ENCODE measurements at regions not wholly inside any gene's neighbourhood (a gene's known extent, or its start where the extent isn't known, plus 50 kb on each side); places are given as distances from the start of the nearest gene placed in this dataset.

DNA sequence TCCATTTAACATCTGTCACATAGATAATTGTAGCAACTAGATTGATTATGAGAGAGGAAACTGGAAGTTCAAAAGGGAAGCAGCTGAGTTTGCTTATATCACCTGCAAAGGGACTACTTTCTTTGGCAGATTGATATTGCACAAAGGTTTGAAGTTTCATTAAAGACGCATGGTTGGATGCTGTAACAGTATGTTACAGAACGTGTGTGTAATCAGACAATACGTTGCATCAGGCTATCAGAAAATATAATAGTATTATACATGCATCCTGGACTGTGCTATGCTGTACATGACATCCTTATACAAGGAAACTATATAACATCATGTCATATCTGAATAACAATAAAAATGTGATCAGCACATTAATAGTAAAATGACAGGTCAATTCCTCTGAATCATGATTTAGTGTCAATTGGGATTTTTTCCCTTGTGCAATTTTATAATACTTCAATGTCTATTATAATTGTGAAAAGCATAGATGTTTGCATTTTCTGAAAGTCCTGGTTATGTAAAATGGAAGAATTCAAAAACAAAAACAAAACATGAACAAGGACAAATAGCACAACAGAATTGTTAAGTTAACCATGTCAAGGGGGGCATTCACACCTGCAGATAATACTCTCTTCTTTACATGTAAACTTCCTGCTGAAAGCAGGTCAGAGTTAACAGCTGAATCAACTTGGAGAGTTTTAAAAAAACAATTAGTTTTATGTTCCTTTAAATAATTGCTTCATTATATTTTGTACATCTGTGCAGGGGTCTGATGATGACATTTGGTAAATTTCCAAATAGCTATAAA is 283.2 kb upstream of the KCNH8 start:
- ChIA-PET CTCF (no interaction called here), POLR2A (no interaction called here)
- TF ChIP-seq, protein P1, sequence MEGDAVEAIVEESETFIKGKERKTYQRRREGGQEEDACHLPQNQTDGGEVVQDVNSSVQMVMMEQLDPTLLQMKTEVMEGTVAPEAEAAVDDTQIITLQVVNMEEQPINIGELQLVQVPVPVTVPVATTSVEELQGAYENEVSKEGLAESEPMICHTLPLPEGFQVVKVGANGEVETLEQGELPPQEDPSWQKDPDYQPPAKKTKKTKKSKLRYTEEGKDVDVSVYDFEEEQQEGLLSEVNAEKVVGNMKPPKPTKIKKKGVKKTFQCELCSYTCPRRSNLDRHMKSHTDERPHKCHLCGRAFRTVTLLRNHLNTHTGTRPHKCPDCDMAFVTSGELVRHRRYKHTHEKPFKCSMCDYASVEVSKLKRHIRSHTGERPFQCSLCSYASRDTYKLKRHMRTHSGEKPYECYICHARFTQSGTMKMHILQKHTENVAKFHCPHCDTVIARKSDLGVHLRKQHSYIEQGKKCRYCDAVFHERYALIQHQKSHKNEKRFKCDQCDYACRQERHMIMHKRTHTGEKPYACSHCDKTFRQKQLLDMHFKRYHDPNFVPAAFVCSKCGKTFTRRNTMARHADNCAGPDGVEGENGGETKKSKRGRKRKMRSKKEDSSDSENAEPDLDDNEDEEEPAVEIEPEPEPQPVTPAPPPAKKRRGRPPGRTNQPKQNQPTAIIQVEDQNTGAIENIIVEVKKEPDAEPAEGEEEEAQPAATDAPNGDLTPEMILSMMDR (IDR thresholded peaks at IDR 0.05; ENCODE audit: insufficient read depth, low read length, missing control alignments), result no peak

GRCh38 chr3:18862077-18862476 is 286.2 kb upstream of the KCNH8 start:
- DNase-seq (ENCODE audit: low read depth, low spot score), result no peak
- ChIA-PET CTCF (no interaction called here), POLR2A (no interaction called here)
- TF ChIP-seq, protein P1 (IDR thresholded peaks at IDR 0.05; ENCODE audit: insufficient read depth, low read length, missing control alignments), result no peak
- no peak overlapping the region for H3K4me3 ChIP-seq (ENCODE audit: low read depth, low read length)

More for the DNA sequence above, 283.2 kb upstream of the KCNH8 start:
- no peak overlapping the region for H3K4me3 ChIP-seq (ENCODE audit: low read depth, low read length)
- no peak for DNase-seq (ENCODE audit: low read depth, low spot score)

DNA sequence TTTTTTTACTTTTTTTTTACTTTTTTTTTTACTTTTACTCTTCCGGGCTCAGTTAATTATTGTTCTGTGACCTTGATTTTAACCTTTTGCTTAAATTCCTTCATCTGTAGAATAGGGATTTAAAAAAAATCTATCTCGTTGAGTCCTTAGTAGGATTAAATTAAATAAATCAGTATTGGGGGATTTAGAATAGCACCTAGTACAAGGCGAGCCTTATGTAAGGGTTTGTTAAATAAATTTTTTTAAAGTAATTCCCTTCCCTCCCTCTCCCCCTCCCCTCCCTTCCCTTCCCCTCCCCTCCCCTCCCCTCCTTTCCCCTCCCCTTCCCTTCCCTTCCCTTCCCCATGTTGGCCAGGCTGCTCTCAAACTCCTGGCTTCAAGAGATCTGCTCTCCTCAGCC is 287.2 kb upstream of the KCNH8 start:
- no peak overlapping the region for H3K4me3 ChIP-seq (ENCODE audit: low read depth, low read length)
- TF ChIP-seq, protein P1 (IDR thresholded peaks at IDR 0.05; ENCODE audit: insufficient read depth, low read length, missing control alignments), result no peak
- DNase-seq (ENCODE audit: low read depth, low spot score), result no peak
- CTCF ChIA-PET, result no interaction called here
- POLR2A ChIA-PET, result no interaction called here

- DNase-seq (ENCODE audit: low read depth, low spot score), result no peak
- no peak overlapping the region for H3K4me3 ChIP-seq (ENCODE audit: low read depth, low read length)
- CTCF ChIA-PET, result no interaction called here
- TF ChIP-seq, protein P1 (IDR thresholded peaks at IDR 0.05; ENCODE audit: insufficient read depth, low read length, missing control alignments), result no peak
- POLR2A ChIA-PET, result no interaction called here
Observed at GRCh38 chr3:18853269-18853668, 295.0 kb upstream of the KCNH8 start.

DNA sequence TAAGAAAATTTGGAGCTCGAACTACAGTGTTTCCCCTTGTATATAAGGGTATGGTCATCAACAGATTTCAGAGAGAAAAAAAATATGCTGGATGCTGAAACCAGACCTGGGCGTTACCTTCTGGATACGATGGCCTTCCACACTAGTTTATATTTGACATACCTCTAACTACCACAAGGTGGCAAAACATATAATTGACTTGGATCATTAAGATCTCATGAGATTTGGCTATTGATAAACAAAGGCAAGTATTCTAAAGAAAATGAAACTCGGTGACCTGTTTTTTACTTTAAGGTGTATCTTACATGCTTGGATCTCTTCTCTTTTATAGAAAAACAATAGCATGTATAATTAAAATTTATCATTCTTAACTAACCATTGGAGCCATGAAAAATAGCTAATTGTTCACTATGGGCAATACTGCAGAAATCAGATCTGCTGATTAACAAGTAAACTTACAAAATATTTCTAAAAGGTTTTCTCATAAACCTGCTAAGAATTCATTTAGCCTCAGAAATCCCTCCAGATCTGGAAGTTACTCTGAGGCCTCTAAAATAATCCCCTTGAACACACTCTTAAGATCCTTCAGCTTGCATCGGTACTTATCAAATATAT is 300.6 kb upstream of the KCNH8 start:
- ChIA-PET CTCF (no interaction called here), POLR2A (no interaction called here)
- H3K4me3 ChIP-seq (ENCODE audit: low read depth, low read length), result no peak overlapping the region
- DNase-seq (ENCODE audit: low read depth, low spot score), result no peak
- TF ChIP-seq, protein P1 (IDR thresholded peaks at IDR 0.05; ENCODE audit: insufficient read depth, low read length, missing control alignments), result no peak

DNA sequence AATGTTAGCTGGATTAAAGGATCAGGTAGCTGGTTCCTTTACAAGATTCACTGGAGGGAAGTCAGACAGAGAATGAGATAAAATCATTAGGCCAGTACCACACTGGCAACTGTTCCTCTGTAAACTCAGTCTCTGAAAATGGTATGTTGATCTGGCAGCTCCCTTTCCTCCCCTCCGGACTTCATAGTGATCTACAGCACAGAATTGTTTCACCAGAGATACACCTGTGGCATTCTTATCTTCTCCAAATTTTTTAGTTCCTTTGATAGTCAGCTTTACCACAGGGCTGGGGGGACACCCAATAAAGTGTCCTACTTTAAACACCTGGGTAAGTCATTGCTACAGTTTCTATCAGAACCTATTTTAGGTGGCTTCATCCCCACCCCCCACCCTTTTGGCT is 304.3 kb upstream of the KCNH8 start:
- DNase-seq (ENCODE audit: low read depth, low spot score), result no peak
- TF ChIP-seq, protein P1 (IDR thresholded peaks at IDR 0.05; ENCODE audit: insufficient read depth, low read length, missing control alignments), result no peak
- POLR2A ChIA-PET, result no interaction called here
- no peak overlapping the region for H3K4me3 ChIP-seq (ENCODE audit: low read depth, low read length)
- CTCF ChIA-PET, result no interaction called here

Data from AG04449 (cell line).